Fibroblast of villous mesenchyme (primary cell): ENCODE measurements at regions not wholly inside any gene's neighbourhood (a gene's known extent, or its start where the extent isn't known, plus 50 kb on each side); places are given as distances from the start of the nearest gene placed in this dataset.
A peak's percentile ranks its signal among the peaks of the same experiment; 100 is the strongest.

ENCODE experiments used
- DNase-seq: peaks from one replicate; pipeline ENCODE4 v3.0.0-alpha.2; 2010; ENCODE audit warnings: low read depth
- H3K4me3 ChIP-seq: 2 replicates; pipeline ENCODE4 v1.5.1; 2011; ENCODE audit warnings: low read depth, mild to moderate bottlenecking, low read length
- TF ChIP-seq, protein P1 (sequence below): IDR thresholded peaks from 2 replicates; pipeline ENCODE4 v1.5.1; 2012; ENCODE audit warnings: low read depth, mild to moderate bottlenecking, low read length; ENCODE audit not compliant: insufficient read depth

DNA sequence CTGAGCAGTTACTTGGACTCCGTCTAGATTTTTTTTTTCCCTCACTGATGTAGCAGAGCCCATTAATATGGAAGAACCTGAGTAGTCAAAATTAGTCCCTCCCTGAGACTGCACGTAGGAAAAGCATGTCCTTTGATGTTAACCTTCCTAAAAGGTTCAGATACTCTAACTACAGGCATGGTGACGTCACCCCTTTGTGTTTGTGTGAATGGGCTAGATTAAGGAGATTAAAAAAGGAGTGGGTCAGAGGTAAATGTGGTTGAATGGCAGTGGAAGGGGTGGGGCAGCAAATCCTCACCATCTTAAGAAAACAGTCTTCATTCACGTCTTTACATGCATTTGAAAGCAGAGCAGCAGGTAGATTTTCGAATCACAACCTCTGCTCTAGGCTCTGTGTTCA, 521.1 kb downstream of the TFAP2B start:
- DNase-seq: no peak
- no peak overlapping the region for H3K4me3 ChIP-seq
- TF ChIP-seq, protein P1, sequence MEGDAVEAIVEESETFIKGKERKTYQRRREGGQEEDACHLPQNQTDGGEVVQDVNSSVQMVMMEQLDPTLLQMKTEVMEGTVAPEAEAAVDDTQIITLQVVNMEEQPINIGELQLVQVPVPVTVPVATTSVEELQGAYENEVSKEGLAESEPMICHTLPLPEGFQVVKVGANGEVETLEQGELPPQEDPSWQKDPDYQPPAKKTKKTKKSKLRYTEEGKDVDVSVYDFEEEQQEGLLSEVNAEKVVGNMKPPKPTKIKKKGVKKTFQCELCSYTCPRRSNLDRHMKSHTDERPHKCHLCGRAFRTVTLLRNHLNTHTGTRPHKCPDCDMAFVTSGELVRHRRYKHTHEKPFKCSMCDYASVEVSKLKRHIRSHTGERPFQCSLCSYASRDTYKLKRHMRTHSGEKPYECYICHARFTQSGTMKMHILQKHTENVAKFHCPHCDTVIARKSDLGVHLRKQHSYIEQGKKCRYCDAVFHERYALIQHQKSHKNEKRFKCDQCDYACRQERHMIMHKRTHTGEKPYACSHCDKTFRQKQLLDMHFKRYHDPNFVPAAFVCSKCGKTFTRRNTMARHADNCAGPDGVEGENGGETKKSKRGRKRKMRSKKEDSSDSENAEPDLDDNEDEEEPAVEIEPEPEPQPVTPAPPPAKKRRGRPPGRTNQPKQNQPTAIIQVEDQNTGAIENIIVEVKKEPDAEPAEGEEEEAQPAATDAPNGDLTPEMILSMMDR: no peak

DNA sequence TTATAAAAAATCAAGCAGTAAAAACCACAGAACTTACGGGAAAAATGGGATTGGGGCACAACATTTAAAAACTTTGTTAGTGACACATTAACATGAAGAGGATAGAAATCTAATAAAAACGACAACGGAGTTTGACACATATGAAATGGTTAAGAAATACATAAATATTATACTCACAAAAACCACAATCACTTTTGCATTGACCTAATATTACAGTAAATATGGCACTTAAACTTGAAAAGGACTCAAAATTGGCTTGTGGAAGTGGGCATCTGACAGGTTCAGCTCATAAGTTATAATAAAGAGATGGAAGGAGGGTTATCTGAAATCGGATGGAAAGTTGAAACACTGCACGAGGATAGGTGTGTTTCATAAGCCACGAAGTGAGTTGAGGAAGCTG, 523.7 kb downstream of the TFAP2B start:
- TF ChIP-seq, protein P1: no peak
- DNase-seq: no peak
- no peak overlapping the region for H3K4me3 ChIP-seq

DNA sequence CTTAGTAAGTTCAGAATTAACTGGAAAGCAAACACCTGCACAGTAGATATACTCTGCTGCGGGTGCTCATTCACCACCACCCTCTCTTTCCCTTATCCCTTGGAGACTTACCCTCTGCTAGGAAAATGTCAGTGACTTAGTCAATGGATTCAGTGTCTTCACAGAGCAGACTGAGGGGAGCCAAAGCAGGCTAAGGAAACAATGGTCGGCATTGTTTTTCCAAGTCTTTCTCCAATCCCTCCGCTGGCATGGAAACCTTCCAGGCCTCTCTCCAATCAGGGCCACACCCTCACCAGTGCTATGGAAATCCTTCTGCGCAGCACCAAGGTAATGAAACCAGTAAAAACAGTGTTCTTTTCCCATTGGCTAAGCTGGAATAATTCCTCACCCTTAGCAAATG, 531.2 kb downstream of the TFAP2B start:
- no peak overlapping the region for H3K4me3 ChIP-seq
- DNase-seq: no peak
- TF ChIP-seq, protein P1: no peak

DNA sequence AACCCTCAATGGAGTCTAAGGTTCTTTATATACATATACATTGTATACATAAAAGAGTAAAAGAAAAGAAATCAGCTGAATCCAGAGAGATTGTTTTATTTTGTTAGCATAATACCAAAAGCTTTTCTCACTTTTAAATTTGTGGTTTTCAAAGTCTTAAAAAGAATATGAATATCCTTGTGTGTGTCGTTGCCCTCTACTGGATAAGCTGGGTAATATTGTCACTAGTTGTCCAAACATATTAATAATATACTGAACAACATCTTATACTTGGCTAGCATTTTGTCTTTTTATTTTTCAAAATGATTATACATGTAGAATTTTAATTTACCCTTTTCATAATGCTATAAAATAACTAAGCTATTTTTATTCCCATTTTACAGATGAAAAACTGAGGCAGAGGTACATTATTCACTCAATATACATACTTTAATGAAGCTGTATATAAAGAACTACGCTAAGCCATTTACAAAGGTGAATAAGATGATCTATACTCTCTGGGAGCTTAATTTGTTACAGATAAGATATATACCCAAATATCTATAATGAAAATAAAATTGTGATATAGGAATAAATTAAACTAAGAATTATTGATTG, 531.7 kb downstream of the TFAP2B start:
- TF ChIP-seq, protein P1: peak; percentile 6
- no peak overlapping the region for H3K4me3 ChIP-seq
- no peak for DNase-seq

DNA sequence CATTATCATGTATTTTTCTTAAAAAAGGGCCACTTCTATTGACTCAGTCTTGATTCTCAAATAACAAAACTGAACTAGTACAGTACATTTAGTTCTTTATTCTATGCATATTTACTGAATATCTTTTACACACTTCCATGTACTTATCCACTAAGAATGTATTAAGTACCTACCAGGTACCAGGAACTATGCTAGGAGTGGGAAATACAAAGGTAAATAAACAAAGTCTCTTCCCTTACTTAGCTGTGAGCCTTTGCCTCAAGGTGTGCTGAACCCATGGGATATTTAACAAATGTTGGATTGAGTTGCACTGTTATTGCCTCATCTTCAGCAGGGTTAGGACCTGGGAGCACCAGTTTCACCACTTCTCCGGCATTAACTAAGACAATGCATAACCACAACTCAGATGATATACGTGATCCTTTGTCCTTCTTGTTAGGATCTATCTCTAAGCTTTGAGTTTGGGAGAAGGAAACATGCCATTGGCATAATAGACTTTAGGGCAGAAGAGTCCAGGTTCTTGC, 533.9 kb downstream of the TFAP2B start:
- H3K4me3 ChIP-seq: no peak overlapping the region
- DNase-seq: no peak
- TF ChIP-seq, protein P1: no peak

DNA sequence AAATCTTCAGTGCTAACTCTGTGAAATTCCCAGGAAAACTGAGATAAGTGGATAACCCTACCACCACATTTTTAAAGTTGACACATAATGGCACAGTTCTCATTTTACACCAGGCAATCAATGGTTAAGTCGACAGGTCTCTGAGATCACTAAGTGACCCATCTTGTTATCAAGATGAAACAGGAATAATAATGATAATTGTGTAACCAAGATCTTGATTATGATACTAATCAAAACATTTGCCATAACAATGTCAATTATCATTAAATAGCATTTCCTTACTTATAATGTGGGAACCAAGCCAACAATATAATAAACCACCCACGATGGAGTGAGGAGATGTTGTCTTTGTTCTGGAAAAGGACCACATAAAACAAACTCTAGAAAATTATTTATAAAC, 541.6 kb downstream of the TFAP2B start:
- no peak for DNase-seq
- no peak overlapping the region for H3K4me3 ChIP-seq
- TF ChIP-seq, protein P1: no peak

DNA sequence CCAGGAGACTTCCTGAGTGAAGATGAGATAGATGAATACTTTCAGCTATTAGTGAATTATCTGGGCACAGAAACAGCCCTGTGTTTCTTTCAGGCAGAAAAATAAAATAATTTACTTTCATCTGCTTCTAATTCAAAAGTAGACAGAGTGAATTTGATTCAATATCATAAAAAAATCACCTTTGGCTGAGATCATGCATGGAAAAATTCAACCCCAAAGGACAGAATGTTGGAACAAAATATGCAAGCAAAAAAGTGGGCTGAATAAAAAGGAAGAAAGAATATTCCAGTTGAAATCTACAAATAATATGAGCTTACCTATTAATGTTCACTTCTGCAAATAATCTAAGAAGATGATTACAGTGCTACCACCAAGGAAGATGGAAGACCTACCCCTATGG, 546.9 kb downstream of the TFAP2B start:
- TF ChIP-seq, protein P1: no peak

More for the DNA sequence above, 546.9 kb downstream of the TFAP2B start:
- DNase-seq: no peak
- H3K4me3 ChIP-seq: no peak overlapping the region
